Body of pancreas (tissue), 4 donors: ENCODE measurements at regions not wholly inside any gene's neighbourhood (a gene's known extent, or its start where the extent isn't known, plus 50 kb on each side); places are given as distances from the start of the nearest gene placed in this dataset.

Experiments used
- ATAC-seq: fragments of 150-250 bp; one replicate; pipeline ENCODE4 v1.9.1; 2016
- DNase-seq, 4 donors: peaks; one replicate each; pipeline ENCODE4 v3.0.0-alpha.2; 2019
- H3K27ac ChIP-seq, 4 donors: fragments of 200-600 bp; sonication (generic); 1 replicate in 3 of 4; 2 replicates in 1 of 4; pipeline versions ENCODE4 v1.5.1 to v1.6.1; 2016 to 2019; ENCODE audit warnings: mild to moderate bottlenecking in 1 of 4, mixed read lengths in 1 of 4, moderate library complexity in 1 of 4
- H3K27me3 ChIP-seq, 2 donors: fragments of 200-600 bp; sonication (generic); one replicate each; pipeline ENCODE4 v1.6.0; 2016; ENCODE audit warnings: mild to moderate bottlenecking in 1 of 2
- H3K36me3 ChIP-seq, 2 donors: fragments of 200-600 bp; sonication (generic); replicated peaks in 1 of 2; 2 replicates each; pipeline ENCODE4 v1.5.1; 2016; ENCODE audit warnings: low read depth in 2 of 2; ENCODE audit not compliant: insufficient read depth in 1 of 2
- H3K4me1 ChIP-seq: fragments of 200-600 bp; sonication (generic); one replicate; pipeline ENCODE4 v1.6.0; 2016
- H3K4me3 ChIP-seq, 2 donors: fragments of 200-600 bp; sonication (generic); 1 replicate in 1 of 2; 2 replicates in 1 of 2; pipeline ENCODE4 v1.5.1; 2016 to 2019
- H3K9me3 ChIP-seq, 3 donors: fragments of 200-600 bp; sonication (generic); 1 replicate in 2 of 3; 2 replicates in 1 of 3; pipeline ENCODE4 v1.5.1; 2016
- CTCF ChIP-seq, 7 experiments: fragments of 450-650 bp in 4 of 7; fragments of 200-600 bp in 3 of 7; sonication (generic) in 3 of 7; IDR thresholded peaks; one replicate each; pipeline ENCODE4 v1.5.1; 2016 to 2019; ENCODE audit warnings: antibody characterized with exemption in 7 of 7
- POLR2A ChIP-seq, 3 donors: fragments of 450-650 bp; IDR thresholded peaks; one replicate each; pipeline ENCODE4 v1.6.1; 2016; ENCODE audit warnings: antibody characterized with exemption in 3 of 3, mild to moderate bottlenecking in 2 of 3
- WGBS, 2 donors: methylation state at CpG; one replicate each; pipeline ENCODE4 v1.1.5; 2017; 5-methylcytosine and 5-hydroxymethylcytosine counted together
- intact Hi-C: fragments of 100-400 bp; cut with DNase I; formaldehyde crosslinking; loops from one replicate; pipeline ENCODE4 v1.15.1; 2023

GRCh38 chr1:209444961-209445360 is 138.6 kb upstream of the CAMK1G start:
- Histone ChIP-seq H3K27ac (no peak overlapping the region), H3K9me3 (no peaks in the 10 kb centered on the region), H3K4me1 (no peaks in the 10 kb centered on the region), H3K36me3 (no peaks in the 10 kb centered on the region), H3K4me3 (no peak overlapping the region), H3K27me3 (no peaks in the 10 kb centered on the region)
- intact Hi-C loops = no loop called here
- TF ChIP-seq POLR2A (IDR thresholded peaks at IDR 0.05) (no peak), CTCF (IDR thresholded peaks at IDR 0.05) (no peak)
- ATAC-seq = no peak
- no peak for DNase-seq
- 73 to 83% methylated on average over 3 of the region's 3 CpGs for WGBS, 2 donors

- no peak overlapping the region for H3K4me3 ChIP-seq
- no peaks in the 10 kb centered on the region for H3K9me3 ChIP-seq
- WGBS, 2 donors = 85 to 89% methylated on average over 5 of the region's 5 CpGs
- H3K27me3 ChIP-seq = no peaks in the 10 kb centered on the region
- no peak for ATAC-seq
- intact Hi-C loops = no loop called here
- no peak for DNase-seq
- no peak overlapping the region for H3K27ac ChIP-seq
- no peak for TF ChIP-seq CTCF (IDR thresholded peaks at IDR 0.05)
- no peaks in the 10 kb centered on the region for H3K4me1 ChIP-seq
- H3K36me3 ChIP-seq = no peaks in the 10 kb centered on the region
Observed at GRCh38 chr1:209445576-209445975, 137.9 kb upstream of the CAMK1G start.

GRCh38 chr1:209446356-209446755 is 137.2 kb upstream of the CAMK1G start:
- ATAC-seq (no peak), DNase-seq (no peak)
- no peak overlapping the region for H3K4me3 ChIP-seq
- 75 to 92% methylated on average over 1 of the region's 1 CpG for WGBS, 2 donors
- no peaks in the 10 kb centered on the region for H3K4me1 ChIP-seq
- no peaks in the 10 kb centered on the region for H3K36me3 ChIP-seq
- no peaks in the 10 kb centered on the region for H3K27me3 ChIP-seq
- H3K9me3 ChIP-seq = no peaks in the 10 kb centered on the region
- intact Hi-C loops = no loop called here
- H3K27ac ChIP-seq = no peak overlapping the region
- TF ChIP-seq CTCF (IDR thresholded peaks at IDR 0.05) (no peak), POLR2A (IDR thresholded peaks at IDR 0.05) (no peak)

GRCh38 chr1:209454340-209454994 is 129.0 kb upstream of the CAMK1G start:
- ATAC-seq (no peak), DNase-seq (no peak)
- intact Hi-C loops = no loop called here
- Histone ChIP-seq H3K9me3 (no peaks in the 10 kb centered on the region), H3K4me3 (no peak overlapping the region), H3K36me3 (no peaks in the 10 kb centered on the region), H3K27ac (no peak overlapping the region), H3K27me3 (no peaks in the 10 kb centered on the region), H3K4me1 (no peaks in the 10 kb centered on the region)
- 50 to 75% methylated on average over 2 of the region's 2 CpGs for WGBS, 2 donors
- no peak for TF ChIP-seq CTCF (IDR thresholded peaks at IDR 0.05)
- no peak for TF ChIP-seq POLR2A (IDR thresholded peaks at IDR 0.05)

GRCh38 chr1:209455145-209455544 is 128.4 kb upstream of the CAMK1G start:
- intact Hi-C loops = no loop called here
- 36 to 46% methylated on average over 3 of the region's 3 CpGs for WGBS, 2 donors
- no peaks in the 10 kb centered on the region for H3K4me1 ChIP-seq
- H3K27me3 ChIP-seq = no peaks in the 10 kb centered on the region
- ATAC-seq (no peak), DNase-seq (no peak)
- TF ChIP-seq CTCF (IDR thresholded peaks at IDR 0.05) (no peak), POLR2A (IDR thresholded peaks at IDR 0.05) (no peak)
- H3K36me3 ChIP-seq = no peaks in the 10 kb centered on the region
- no peaks in the 10 kb centered on the region for H3K9me3 ChIP-seq
- no peak overlapping the region for H3K4me3 ChIP-seq
- H3K27ac ChIP-seq = no peak overlapping the region
